Mucosa of descending colon (tissue), 3 donors: ENCODE measurements at regions not wholly inside any gene's neighbourhood (a gene's known extent, or its start where the extent isn't known, plus 50 kb on each side); places are given as distances from the start of the nearest gene placed in this dataset.
"Not testable (repeated sequence)": the region's sequence is repeated elsewhere in the genome, so short reads cannot be mapped to it uniquely, and the experiment has no call there.

Experiments
- ATAC-seq: fragments of 200-7000 bp; cut with Tn5 transposase; one replicate; pipeline ENCODE4 v1.9.1; 2020; ENCODE audit warnings: mild to moderate bottlenecking, moderate library complexity
- DNase-seq, 3 donors: peaks; one replicate each; pipeline ENCODE4 v3.0.0-alpha.2; 2020
- H3K36me3 ChIP-seq: fragments of 200-600 bp; one replicate; pipeline ENCODE4 v1.8.0; 2021; ENCODE audit warnings: low read depth, mild to moderate bottlenecking
- H3K4me1 ChIP-seq: fragments of 200-600 bp; one replicate; pipeline ENCODE4 v1.8.0; 2021; ENCODE audit warnings: low read depth, mild to moderate bottlenecking
- H3K4me3 ChIP-seq: fragments of 200-600 bp; one replicate; pipeline ENCODE4 v1.8.0; 2021; ENCODE audit warnings: mild to moderate bottlenecking
- H3K9me3 ChIP-seq: fragments of 200-600 bp; one replicate; pipeline ENCODE4 v1.8.0; 2021; ENCODE audit warnings: mild to moderate bottlenecking
- CTCF ChIP-seq: fragments of 200-600 bp; IDR thresholded peaks from one replicate; pipeline ENCODE4 v1.8.0; 2022; ENCODE audit warnings: antibody characterized with exemption, mild to moderate bottlenecking
- intact Hi-C, 2 donors: fragments of 100-400 bp; cut with DNase I in 1 of 2; cut with micrococcal nuclease in 1 of 2; formaldehyde crosslinking; loops; one replicate each; pipeline versions ENCODE4 v1.11.0 to v1.11.1; 2022; cut with DNase I, micrococcal nuclease
- donor health status: DM: no; HTN: no; CAD: no; lungs with moderate emphysema.
- donor health status: DM: no; HTN: no; CAD: no.
- donor health status: DM: no; HTN: yes; CAD: no.

DNA sequence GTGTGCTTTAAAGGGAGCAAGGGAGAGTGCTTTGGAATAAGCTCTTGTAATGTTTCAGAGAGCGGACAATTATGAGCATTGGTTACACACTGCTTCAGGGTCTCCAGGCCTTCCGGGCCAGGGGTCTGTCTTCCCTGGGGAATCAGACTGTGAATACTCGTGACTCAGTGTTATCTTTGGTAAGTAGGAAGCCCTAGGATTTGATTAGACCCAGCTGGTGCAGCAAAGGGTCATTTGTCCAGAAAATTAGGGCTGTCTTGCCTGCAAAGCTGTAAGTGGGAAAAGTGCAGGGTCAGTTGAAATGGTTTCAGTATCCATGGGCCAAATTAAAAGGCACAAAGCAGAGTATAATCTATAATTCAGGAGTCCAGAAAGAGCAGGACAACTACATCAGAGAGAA is 475.6 kb downstream of the MED13L start:
- DNase-seq (no peak), ATAC-seq (no peak)
- H3K36me3 ChIP-seq = no peaks in the 10 kb centered on the region
- no peak for TF ChIP-seq CTCF
- H3K4me3 ChIP-seq = no peak overlapping the region
- intact Hi-C loops = no loop called here
- H3K9me3 ChIP-seq = no peaks in the 10 kb centered on the region
- no peaks in the 10 kb centered on the region for H3K4me1 ChIP-seq

- Histone ChIP-seq H3K36me3 (no peaks in the 10 kb centered on the region), H3K4me3 (no peak overlapping the region), H3K9me3 (no peaks in the 10 kb centered on the region), H3K4me1 (no peaks in the 10 kb centered on the region)
- ATAC-seq (no peak), DNase-seq (no peak)
- intact Hi-C loops = no loop called here
- no peak for TF ChIP-seq CTCF
These were observed 477.9 kb downstream of the MED13L start for GRCh38 chr12:115799610-115800009.

GRCh38 chr12:115798309-115798917 is 479.1 kb downstream of the MED13L start:
- Histone ChIP-seq H3K9me3 (no peaks in the 10 kb centered on the region), H3K4me1 (no peaks in the 10 kb centered on the region), H3K36me3 (no peaks in the 10 kb centered on the region), H3K4me3 (no peak overlapping the region)
- DNase-seq = no peak
- TF ChIP-seq CTCF = no peak
- ATAC-seq = no peak
- intact Hi-C loops = no loop called here

DNA sequence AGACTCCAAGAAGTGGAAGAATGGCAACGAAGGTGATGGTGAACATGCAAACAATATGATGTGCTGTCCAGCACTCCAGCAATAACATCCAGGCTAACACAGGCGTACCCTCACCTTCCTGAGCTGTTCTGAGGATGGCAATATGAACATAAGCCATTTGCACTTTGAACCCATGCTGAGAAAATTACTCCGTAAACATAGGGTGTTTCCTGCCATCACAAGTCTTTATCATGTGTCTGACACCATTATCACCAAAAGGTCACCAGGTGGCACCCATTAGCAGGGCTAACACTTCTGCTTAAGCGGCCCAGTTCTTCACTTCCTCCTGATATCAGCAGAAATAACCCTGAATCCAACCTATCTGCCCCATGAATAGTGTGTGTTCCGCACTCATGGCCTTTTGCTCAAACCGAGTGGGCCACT is 482.8 kb downstream of the MED13L start:
- peak; percentile 97 for ATAC-seq
- Histone ChIP-seq H3K4me3 (no peak overlapping the region), H3K9me3 (no peaks in the 10 kb centered on the region), H3K36me3 (no peaks in the 10 kb centered on the region), H3K4me1 (no peaks in the 10 kb centered on the region)
- TF ChIP-seq CTCF = no peak
- DNase-seq = peak in 1 of 3 donors; percentile 64
- intact Hi-C loops = no loop called here

GRCh38 chr12:115791331-115791730 is 486.2 kb downstream of the MED13L start:
- intact Hi-C loops = no loop called here
- no peak overlapping the region for H3K4me3 ChIP-seq
- ATAC-seq (no peak), DNase-seq (no peak)
- H3K4me1 ChIP-seq = no peaks in the 10 kb centered on the region
- no peak for TF ChIP-seq CTCF
- no peaks in the 10 kb centered on the region for H3K36me3 ChIP-seq
- H3K9me3 ChIP-seq = no peaks in the 10 kb centered on the region

DNA sequence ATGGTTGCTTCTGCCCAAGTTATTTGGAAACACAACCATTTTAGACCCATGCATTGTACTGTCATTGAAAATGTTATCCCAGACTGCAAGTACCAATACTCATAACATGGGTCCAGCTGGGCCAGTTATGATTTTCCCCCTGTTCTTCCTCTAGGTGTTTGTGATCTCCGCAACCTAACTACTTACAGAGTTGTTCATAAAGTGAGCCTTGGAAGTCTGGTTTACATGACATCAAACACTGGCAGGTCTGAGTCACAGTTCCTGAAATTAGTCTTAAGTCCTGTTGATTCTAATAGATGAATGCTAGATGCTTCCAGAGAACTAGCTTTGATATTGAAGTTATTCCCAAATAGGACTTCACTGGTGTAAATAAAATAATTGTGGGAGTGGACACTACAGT is 487.0 kb downstream of the MED13L start:
- H3K9me3 ChIP-seq = no peaks in the 10 kb centered on the region
- H3K4me1 ChIP-seq = no peaks in the 10 kb centered on the region
- TF ChIP-seq CTCF = no peak
- H3K36me3 ChIP-seq = no peaks in the 10 kb centered on the region
- H3K4me3 ChIP-seq = no peak overlapping the region
- intact Hi-C loops = no loop called here
- ATAC-seq = no peak
- no peak for DNase-seq

DNA sequence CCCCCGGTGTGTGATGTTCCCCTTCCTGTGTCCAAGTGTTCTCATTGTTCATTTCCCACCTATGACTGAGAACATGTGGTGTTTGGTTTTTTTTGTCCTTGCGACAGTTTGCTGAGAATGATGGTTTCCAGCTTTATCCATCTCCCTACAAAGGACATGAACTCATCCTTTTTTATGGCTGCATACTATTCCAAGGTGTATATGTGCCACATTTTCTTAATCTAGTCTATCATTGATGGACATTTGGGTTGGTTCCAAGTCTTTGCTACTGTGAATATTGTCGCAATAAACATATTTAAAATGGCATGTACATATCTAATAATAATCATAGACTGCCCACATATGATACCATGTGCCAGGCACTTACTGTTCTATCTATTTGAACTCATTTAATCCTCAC is 491.0 kb downstream of the MED13L start:
- H3K4me3 ChIP-seq, H3K9me3 ChIP-seq, ATAC-seq, intact Hi-C loops, DNase-seq, H3K4me1 ChIP-seq, H3K36me3 ChIP-seq: not testable (repeated sequence)
